HG02678 (cell line): ENCODE measurements at regions not wholly inside any gene's neighbourhood (a gene's known extent, or its start where the extent isn't known, plus 50 kb on each side); places are given as distances from the start of the nearest gene placed in this dataset.

ENCODE experiments used
- ATAC-seq: cut with Tn5 transposase; IDR thresholded peaks from one replicate; pipeline ENCODE4 v1.9.1; 2021; ENCODE audit warnings: mild to moderate bottlenecking, moderate library complexity; ENCODE audit not compliant: unreplicated experiment

DNA sequence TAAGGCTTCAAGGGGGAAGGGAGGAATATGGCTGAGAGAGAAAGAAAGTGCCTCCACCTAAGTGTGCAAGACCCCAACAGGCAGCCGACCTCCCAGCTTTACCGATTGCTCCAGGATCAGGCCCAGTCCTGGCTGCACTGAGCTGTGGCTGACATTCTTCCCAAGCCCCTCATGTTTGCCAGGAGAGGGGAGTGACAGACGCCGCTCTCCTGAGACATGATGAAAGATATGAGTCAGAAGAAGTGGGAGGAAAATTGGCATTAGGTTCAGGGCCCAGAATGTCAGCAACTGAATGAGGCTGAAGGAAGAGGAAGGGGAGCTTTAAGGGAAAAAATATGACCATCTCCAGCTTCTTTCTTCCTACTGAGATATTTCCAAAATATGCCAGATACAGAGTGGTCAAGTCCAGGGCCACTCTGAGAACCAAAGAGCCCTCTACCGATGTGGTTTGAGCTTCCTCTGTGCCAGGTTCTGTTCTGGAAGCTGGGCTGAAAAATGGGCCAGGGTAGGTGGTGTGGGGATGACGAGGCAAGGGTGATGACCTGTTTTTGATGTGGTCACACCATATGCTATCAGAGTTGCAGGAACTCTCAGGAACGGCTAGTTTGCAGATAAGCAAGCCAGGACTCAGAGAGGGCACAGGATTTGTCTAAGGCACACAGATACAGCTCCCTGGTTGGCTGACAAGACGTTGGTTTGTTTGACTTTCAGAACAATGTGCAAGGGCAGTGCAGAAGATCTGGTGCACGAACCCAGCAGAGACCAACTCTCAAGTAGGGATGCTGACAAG lies 176.7 kb downstream of the SOX9 start:
- no peak for ATAC-seq

DNA sequence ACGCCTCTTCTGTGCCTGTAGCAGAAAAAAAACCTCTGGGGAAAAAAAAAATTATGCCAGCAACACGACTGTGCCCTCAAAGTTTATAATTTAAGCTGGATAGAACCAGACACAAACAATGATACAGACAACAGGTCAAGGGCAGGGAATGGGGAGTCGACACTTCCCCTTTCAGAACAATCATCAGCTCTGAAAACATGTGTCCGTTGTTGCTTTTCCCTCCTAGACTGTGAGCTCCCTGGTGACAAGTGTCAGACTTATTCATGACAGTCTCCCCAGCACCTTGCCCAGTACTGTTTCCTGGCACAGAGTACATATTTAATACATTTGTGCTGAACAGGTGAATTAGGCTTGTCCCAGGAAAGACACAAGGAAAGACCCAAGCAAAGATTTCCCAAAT lies 178.3 kb downstream of the SOX9 start:
- ATAC-seq = no peak

DNA sequence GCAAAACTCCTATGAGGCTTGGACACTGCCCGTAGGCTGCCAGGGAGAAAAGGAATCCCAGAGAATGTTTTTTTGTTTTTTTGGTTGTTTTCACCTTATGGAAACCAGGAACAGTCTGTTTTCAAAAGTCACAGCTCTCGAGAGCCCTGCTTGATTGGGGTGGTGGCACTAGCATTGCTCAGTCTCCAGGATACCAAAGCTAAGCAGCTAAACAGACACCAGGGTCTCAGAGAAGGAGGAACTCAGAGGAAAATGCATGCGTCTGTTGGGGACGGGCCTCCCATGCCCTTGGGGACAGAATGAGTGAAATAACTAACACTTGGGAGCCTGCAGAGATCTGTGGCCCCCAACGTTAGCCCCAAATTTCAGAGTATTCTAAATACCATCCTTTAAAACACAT lies 178.8 kb downstream of the SOX9 start:
- ATAC-seq = no peak

DNA sequence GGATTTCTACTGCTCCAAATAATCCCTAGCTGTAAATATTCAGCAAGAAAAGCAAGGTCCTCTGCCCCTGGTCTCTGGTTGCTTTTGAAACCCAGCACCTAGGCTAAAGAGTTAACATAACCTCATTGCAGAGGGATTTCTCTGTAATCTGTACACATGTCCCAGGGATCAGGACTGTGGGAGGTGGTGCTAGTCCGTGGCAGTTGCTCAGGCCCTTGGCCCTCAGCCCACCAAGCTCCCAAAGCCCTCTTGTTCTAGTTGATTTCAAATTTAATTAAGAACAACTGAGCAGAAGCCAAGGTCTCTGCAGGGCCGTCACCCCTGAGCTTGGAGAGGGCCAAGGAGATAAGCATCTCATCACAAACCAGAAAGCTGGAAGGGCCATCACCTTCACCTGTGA lies 181.1 kb downstream of the SOX9 start:
- no peak for ATAC-seq

DNA sequence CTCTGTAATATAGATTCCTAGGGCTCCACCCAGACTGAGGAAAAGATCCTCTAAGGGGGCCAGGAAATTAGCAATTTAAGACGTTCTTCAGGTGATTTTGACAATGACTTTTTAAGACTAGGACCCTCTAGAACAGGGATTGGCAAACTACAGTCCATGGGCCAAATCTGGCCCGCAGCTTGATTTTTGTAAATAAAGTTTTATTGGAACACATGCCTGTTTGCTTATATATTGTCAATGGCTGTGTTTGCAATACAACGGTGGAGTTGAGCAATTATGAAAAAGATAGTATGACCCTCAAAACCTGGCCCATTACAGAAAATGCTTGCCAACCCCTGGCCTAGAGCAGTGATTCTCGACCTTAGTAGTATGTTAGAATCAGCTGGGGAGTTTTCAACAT lies 181.9 kb downstream of the SOX9 start:
- ATAC-seq = no peak

DNA sequence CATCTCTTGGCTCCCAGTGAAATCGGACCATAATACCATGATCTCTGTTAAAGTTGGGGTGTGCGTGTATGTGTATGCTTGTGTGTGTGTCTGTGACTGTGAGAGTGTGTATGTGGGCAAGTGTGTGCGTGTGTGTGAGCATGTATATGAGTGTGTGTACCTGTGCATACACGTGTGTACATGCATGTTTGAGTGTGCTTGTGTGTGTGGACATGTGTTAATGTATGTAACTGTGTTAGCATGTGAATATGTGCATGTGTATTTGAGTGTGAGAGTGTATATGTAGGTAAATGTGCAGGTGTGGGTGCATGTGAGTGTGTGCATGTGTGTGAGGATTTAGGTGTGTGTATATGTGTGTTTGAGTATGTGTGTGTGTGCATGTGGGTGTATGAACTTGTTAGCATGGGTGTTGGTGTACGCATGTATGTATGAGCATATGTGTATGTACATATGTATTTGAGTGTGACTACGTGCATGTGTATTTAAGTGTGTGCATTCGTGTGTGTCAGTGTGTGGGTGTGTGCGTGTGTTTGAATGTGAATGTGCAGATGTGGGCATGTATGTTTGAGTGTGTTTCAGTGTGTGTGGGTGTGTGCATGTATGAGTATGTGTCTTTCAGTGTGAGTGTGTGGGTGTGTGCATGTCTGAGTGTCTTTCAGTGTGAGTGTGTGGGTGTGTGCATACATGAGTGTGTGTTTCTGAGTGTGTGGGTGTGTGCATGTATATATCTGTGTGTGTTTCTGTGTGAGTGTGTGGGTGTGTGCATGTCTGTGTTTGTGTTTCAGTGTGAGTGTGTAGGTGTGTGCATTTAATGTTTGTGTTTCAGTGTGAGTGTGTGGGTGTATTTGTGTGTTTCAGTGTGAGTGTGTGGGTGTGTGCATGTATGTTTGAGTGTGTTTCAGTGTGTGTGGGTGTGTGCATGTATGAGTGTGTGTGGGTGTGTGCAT lies 183.2 kb downstream of the SOX9 start:
- ATAC-seq = no peak

DNA sequence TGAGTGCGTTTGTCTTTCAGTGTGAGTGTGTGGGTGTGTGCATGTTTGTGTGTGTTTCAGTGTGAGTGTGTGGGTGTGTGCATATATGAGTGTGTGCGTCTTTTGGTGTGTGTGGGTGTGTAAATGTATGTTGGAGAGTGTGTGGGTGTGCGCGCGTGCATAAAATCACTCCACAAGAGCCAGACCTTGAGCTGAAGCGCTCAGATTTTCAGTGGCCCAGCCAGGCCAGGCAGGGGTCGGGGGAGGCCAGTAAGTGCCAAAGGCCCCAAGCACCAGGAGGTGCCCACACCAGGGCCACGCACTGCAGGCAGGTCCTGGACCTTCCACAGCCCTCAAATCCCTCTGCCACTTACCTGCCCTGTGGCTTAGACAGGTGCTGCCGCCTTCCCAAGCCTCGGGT lies 184.0 kb downstream of the SOX9 start:
- ATAC-seq = no peak

DNA sequence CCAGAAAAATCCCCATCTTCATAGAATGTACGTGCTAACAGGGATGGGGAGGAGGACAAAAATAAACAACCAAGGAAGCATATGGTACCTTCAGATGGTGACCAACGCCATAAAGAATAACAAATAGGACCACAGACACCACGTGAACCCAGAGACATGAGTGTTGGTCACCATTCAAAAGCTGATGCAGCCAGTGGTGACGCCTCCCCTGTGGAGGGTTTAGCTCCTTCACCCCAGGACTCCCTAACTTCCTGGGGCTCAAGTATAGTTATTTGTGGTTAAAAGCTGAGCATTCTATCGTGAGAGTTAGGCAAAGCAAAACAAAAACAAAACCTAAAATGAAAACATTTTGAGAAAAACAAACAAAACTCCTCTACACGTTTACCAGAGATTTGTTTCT lies 184.7 kb downstream of the SOX9 start:
- no peak for ATAC-seq

DNA sequence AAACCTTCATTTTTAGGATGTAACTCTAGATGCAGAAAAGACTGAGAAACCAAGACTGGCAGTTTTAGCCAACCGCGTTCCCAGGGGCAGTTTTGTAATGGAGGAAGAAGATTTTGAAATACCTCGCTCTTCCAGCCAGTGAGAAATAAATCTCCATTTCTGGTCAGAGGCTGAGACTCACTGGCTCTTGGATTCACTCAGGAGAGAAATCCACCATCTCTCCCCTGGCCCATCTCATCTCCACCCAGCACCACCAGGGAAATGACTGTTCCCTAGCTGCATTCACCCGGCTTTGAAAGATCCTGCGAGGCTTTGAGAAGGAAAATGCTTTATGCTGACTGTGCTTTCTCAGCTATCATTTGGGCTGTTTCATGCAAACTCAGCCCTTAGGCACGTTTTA lies 185.2 kb downstream of the SOX9 start:
- no peak for ATAC-seq

DNA sequence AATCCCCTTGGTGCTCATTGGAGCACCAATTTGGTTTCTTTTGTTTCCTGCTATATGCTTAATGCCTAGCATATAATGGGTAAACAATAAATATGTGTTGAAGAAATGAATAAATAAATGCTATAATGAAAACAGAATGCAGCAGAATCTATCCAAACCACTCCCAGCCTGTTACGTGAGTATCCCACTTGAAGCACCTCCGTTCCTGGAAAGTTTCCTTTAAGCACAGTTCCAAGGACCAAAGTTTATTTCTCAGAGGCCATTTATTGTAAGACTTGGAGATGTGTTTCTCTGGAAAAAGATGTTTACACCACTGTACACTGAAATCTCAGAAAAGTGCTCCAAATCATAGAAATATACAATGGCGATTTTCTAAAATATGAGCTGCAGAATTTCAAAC lies 187.0 kb downstream of the SOX9 start:
- no peak for ATAC-seq

DNA sequence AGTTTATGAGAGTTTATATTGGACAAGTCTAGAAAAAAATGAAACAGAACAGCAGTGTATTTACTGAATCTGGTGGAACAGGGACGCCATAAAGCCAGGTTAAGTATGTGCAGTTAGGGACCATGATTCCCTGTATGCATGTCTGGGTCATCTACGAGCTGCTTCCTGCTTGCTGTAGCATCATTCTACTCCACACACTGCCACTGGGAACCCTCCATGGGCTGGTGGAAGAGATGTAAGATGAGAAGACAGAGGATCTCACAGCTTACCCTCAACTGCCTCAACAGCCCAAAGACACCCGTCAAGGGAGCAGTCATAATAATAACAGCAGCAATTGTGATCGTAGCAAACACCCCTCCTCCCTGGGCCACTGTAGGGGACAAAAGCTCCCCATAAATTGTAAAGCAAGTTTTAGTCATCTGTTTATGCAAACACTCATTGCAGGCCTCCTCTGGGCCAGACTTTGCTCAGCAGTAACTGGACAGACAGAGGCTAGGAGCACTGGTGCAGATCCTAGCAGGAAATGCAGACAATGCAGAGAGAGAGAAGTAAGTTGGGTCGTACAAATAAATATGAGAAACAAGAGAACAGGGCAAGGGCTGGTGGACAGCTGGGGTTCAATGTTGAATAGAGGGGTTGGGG lies 188.0 kb downstream of the SOX9 start:
- no peak for ATAC-seq

DNA sequence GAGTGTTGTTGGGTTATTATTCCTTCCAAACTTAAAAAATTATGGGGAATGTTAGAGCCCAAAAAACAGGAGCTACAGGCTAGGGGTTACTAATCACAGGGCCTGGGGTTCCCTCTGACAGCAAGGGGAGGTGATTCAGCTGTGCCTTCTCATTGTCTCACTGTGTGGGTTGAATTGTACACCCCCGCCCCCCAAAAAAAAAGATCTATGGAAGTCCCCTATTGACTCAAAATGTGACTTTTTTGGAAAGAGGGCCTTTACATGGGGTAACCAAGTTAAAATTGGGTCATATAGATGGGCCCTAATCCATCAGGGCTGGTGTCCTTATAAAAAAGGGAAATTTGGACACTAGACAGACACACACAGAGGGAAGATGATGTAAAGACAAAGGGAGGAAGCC lies 190.2 kb downstream of the SOX9 start:
- ATAC-seq = no peak

DNA sequence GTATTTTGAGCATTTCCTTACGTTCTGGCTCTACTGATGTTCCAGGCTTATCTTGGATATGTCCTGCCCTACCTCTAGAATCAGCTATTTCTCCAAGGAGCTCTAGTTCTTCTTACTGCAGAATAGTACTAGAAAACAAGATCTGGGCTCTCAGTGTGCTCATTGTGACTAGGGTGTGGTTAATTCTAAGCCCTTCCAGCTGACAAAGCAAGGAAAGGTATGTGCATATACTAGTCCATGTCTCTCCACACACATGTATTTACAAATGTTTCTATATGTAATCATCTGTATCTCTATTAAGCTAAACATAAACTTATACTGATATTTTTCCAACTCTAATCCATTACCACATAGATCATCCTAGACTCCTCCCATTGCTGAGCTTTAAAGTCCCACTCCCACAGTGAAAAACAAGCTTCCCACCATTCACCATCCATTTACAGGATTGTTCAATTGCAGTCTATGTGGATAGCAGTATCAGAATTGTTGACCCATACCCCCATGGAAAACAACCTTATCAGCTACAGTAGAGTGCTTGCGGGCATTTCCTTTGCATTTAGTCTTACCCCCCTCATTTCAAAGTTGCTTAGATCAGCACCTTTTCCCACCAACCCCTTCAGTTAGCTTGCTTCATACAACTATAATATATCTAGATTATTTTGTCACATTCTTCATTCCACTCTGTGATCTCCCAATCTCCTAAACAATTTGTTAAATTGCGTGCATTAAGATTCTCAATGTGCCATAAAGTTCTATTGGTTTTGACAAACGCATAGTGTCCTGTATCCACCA lies 194.5 kb downstream of the SOX9 start:
- ATAC-seq = no peak

DNA sequence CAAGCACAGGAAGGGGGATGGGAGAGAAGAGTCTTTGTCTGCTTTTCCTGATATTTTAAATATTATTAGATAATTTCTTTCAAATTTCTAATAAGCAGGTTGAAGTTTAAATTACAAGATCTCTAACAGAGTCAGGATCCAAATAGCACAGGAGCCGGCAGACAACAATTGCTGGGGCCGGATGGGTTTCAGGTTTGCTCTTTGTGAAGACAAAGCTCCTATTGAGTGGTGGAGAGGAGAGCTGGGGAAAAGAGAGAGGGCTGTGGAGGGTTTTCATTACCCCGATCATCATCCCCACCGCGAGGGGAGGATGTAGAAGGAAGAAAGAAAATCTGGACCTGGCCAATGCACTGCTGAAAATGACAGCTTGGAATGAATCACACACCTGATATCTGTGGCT lies 197.3 kb downstream of the SOX9 start:
- ATAC-seq = no peak

DNA sequence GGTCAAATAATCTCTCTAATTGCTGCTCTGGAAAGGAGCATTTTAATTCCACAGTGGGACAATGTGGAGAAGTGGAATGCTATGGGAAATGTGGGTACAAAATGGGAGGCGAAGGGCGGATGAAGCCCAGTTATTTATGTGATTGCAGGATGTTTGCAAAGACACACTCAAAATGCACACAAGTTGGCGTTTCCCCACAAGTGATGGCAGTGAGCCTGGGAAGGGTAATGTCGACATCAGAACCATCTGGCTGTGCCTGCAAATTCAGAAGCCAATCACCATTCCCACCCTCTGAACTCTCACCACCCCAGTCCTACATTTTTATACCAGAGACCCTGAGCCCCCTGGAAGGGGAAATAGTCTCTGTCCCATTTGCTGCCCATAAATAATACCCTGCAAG lies 201.1 kb downstream of the SOX9 start:
- ATAC-seq = no peak

DNA sequence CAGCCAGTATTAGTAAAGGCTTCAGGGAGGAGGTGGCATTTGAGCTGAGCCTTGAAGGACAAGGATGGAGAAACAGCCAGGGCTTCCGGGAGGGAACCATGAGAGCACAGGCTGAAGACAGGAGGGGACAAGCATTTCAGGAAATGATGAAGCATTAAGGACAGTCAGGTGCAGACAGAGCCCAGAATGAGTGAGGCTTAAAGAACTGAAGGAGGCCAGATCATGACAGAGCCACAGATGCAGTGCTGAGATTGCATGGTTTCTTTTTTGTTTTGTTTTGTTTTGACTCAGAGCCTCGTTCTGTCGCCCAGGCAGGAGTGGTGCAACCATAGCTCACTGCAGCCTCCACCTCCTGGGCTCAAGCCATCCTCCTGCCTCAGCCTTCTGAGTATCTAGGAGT lies 211.5 kb downstream of the SOX9 start:
- peak; percentile 72 for ATAC-seq

DNA sequence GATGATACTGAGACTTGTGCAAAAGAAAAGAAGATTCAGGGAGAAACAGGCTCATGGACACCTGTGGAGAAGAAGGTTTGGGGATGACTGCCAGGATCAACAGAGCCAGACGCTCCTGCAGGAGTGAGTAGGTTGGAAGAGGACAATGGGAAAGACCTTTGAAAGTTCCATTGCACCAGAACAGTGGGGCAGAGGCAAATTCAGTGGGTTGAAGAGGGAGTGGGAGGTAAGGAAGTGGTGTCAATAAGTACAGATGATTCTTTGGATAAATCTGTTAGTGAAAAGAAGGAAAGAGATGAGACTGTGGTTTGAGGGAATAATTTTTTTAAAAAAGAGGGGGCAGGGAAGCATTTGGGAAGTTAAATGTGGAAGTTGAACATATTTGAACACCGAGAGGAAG lies 212.8 kb downstream of the SOX9 start:
- ATAC-seq = no peak

DNA sequence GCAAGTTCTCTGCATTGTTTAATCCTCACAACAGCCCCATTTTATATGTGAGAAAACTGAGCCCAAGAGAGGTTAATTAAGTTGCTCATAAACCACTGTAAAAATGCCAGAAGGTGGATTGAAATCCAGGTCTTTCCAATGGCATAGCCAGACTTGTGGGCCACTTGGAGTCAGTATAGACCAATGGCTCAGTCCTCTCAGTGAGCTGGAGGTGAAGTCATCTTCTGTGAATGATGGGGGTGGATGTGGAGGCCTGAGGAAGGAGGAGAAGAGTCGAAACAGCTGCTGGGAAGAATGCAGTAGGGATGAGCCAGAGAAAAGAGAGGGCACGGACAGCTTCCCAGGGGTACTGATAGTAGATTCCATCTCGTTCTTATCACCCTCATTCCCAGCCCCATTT lies 213.4 kb downstream of the SOX9 start:
- no peak for ATAC-seq

DNA sequence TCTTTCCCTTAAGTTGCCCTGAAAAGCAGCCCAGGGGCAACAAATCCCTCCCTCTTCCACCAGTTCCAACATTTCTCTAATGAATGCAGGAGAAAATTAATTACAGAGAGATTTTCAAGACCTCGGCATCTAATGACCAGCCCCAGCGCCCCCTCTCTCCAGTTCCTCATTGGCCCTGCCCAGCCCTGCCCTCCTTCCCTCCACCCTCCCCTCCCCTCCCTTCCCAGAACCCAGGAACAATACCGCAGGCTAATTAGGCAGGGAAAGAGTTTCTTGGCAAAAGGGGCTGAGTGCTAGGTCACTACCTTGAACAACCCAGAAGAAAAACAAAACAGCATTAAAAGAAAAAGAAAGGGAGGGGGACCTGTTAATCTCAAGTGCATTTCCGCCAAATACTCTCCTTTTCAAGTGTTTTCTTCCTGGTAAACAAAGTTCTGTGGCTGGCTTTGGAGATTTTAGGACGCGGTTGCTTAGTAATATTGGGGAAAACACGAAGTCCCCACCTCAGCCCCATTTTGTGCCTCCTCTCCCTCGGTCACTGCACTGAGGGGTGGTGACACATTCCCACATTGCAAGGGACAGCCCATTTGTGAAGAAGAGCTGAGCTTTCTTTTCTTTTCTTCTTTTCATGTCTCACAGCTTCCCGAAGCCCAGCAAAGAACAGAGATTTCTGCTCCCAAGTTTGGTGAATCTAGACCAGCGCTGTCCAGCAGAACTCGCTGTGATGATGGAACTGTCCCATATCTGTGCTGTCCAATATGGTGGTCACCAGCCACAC lies 215.4 kb downstream of the SOX9 start:
- no peak for ATAC-seq

DNA sequence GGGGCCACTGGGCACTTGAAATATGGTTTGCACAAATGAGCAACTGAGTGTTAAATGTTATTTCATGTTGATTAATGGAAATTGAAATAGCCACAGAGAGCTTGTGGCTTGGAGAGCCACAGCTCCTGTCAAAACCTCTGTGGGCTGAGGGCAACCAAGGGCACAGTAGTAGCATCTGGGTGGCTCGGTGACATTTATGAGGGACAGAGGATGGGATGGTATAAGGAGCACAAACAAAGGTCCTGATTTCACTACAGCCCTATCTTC lies 215.9 kb downstream of the SOX9 start:
- ATAC-seq = no peak
